ENCODE measurements at regions not wholly inside any gene's neighbourhood (a gene's known extent, or its start where the extent isn't known, plus 50 kb on each side); places are given as distances from the start of the nearest gene placed in this dataset.
"Not testable (repeated sequence)": the region's sequence is repeated elsewhere in the genome, so short reads cannot be mapped to it uniquely, and the experiment has no call there.

GRCh38 chr12:85394809-85395208, 114.8 kb downstream of the ALX1 start:
- Mint-ChIP-seq H3K4me1 (ENCODE audit: low read depth in 2 of 2) (no peaks in the 10 kb centered on the region), H3K27me3 (no peaks in the 10 kb centered on the region), H3K27ac (no peak overlapping the region), H3K9me3 (no peaks in the 10 kb centered on the region), H3K4me3 (no peak overlapping the region), H3K36me3 (no peaks in the 10 kb centered on the region)
- ATAC-seq (no peak), DNase-seq (ENCODE audit: low spot score) (no peak)

DNA sequence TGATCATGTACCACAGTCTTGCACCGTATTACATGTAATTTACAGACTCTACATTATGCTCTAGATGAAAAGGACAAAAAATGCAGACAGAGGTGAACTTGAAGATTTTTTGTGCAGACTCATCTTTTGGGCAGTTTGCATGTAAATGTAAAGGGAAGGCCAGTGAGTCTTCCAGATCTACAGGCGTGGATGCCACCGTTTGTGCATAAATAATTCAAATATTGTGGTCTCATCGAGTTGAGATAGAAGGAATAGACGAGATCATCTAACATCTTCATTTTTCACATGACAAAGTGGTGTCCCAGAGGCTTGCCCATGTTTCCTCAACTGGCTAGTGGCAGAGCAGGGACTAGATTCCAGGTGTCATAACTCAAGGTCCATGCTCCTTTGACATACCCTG, 125.2 kb downstream of the ALX1 start:
- Mint-ChIP-seq H3K27ac (no peak overlapping the region), H3K4me1 (ENCODE audit: low read depth in 2 of 2) (no peaks in the 10 kb centered on the region), H3K27me3 (no peaks in the 10 kb centered on the region), H3K36me3 (no peaks in the 10 kb centered on the region), H3K9me3 (no peaks in the 10 kb centered on the region), H3K4me3 (no peak overlapping the region)
- DNase-seq (ENCODE audit: low spot score) (no peak), ATAC-seq (no peak)

GRCh38 chr12:85405781-85406522, 125.9 kb downstream of the ALX1 start:
- Mint-ChIP-seq H3K27ac (no peak overlapping the region), H3K9me3 (no peaks in the 10 kb centered on the region), H3K27me3 (no peaks in the 10 kb centered on the region), H3K36me3 (no peaks in the 10 kb centered on the region), H3K4me1 (ENCODE audit: low read depth in 2 of 2) (no peaks in the 10 kb centered on the region), H3K4me3 (no peak overlapping the region)
- no peak for ATAC-seq
- DNase-seq (ENCODE audit: low spot score), result no peak

- no peak for DNase-seq (ENCODE audit: low spot score)
- H3K27me3 Mint-ChIP-seq, result peaks cover 4 to 7% of the 10 kb centered on the region in 2 donors
- H3K4me1 Mint-ChIP-seq (ENCODE audit: low read depth in 2 of 2), result no peaks in the 10 kb centered on the region
- H3K36me3 Mint-ChIP-seq, result peaks cover 6% of the 10 kb centered on the region
- no peak for ATAC-seq
- H3K27ac Mint-ChIP-seq, result no peak overlapping the region
- no peaks in the 10 kb centered on the region for H3K9me3 Mint-ChIP-seq
- no peak overlapping the region for H3K4me3 Mint-ChIP-seq
These were observed 133.2 kb downstream of the ALX1 start for GRCh38 chr12:85413266-85413665.

GRCh38 chr12:85422762-85423161, 142.7 kb downstream of the ALX1 start:
- Mint-ChIP-seq H3K4me1 (ENCODE audit: low read depth in 2 of 2) (no peaks in the 10 kb centered on the region), H3K27ac (no peak overlapping the region), H3K4me3 (no peak overlapping the region), H3K36me3 (no peaks in the 10 kb centered on the region), H3K9me3 (no peaks in the 10 kb centered on the region), H3K27me3 (no peaks in the 10 kb centered on the region)
- no peak for ATAC-seq
- no peak for DNase-seq (ENCODE audit: low spot score)

- no peaks in the 10 kb centered on the region for H3K9me3 Mint-ChIP-seq
- no peaks in the 10 kb centered on the region for H3K4me1 Mint-ChIP-seq (ENCODE audit: low read depth in 2 of 2)
- H3K36me3 Mint-ChIP-seq, result no peaks in the 10 kb centered on the region
- H3K4me3 Mint-ChIP-seq, result no peak overlapping the region
- DNase-seq (ENCODE audit: low spot score), result no peak
- ATAC-seq, result no peak
- H3K27ac Mint-ChIP-seq, result no peak overlapping the region
- peaks cover 0 to 6% of the 10 kb centered on the region in 2 donors for H3K27me3 Mint-ChIP-seq
These were observed 143.9 kb downstream of the ALX1 start for GRCh38 chr12:85423947-85424346.

DNA sequence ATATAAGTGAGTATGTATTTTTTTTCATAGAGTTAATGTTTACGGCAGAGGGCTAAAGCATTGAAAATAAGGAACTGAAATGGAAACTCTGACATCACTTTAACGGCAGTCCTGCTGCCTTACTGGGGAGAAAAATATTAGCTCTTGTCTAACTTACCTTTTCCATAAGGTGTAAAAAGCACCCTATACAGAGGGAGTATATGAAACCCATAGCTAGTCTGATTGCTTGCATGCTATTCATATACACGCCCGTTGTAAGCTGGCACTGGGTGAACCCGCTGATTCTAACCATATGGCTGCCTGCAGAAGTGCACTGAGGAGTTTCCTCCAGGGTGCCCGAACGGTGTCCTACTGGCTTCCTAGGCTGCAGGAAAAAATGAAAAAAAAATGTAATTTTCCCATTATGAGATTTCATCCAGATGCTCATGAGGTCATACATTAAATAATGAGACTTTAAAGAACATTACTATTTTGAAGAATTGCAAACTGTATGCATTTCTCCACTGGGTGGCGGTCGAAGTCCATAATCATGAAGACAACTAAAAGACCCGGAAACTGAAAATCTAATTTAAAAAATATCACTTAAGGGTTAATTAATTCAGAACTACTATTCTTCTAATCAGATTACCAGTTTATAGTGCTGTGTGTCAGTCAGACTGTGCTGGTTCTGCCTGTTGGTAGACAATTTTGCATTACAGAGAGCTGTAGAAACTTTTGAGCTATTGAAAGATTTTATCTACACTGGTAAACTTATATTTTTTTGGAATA, 144.7 kb downstream of the ALX1 start:
- Mint-ChIP-seq H3K36me3 (no peaks in the 10 kb centered on the region), H3K27ac (no peak overlapping the region), H3K4me1 (ENCODE audit: low read depth in 2 of 2) (no peaks in the 10 kb centered on the region), H3K27me3 (peaks cover 0 to 6% of the 10 kb centered on the region in 2 donors), H3K4me3 (no peak overlapping the region), H3K9me3 (no peaks in the 10 kb centered on the region)
- DNase-seq (ENCODE audit: low spot score), result no peak
- ATAC-seq, result no peak

DNA sequence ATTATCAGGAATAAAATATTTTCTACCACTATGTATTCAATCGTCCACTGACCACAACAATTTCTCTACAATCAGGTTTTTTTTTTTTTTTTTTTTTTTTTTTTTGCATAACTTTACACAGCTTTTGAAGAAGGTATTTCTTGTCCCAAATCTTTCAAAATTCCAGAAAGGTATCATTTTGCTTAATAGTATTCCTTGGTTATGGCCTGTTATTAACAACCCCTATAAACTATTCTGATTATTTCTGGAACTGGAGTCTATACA, 145.3 kb downstream of the ALX1 start:
- Mint-ChIP-seq H3K9me3 (no peaks in the 10 kb centered on the region), H3K36me3 (no peaks in the 10 kb centered on the region), H3K4me3 (no peak overlapping the region), H3K4me1 (ENCODE audit: low read depth in 2 of 2) (no peaks in the 10 kb centered on the region), H3K27me3 (peaks cover 0 to 6% of the 10 kb centered on the region in 2 donors), H3K27ac (no peak overlapping the region)
- DNase-seq (ENCODE audit: low spot score), result no peak
- ATAC-seq, result no peak

- Mint-ChIP-seq H3K36me3 (no peaks in the 10 kb centered on the region), H3K4me3 (no peak overlapping the region), H3K27ac (no peak overlapping the region), H3K4me1 (ENCODE audit: low read depth in 2 of 2) (no peaks in the 10 kb centered on the region), H3K9me3 (no peaks in the 10 kb centered on the region), H3K27me3 (peaks cover 0 to 8% of the 10 kb centered on the region in 2 donors)
- DNase-seq (ENCODE audit: low spot score) (no peak), ATAC-seq (no peak)
These were observed 145.9 kb downstream of the ALX1 start for GRCh38 chr12:85425926-85426325.

- H3K36me3 Mint-ChIP-seq; DNase-seq (ENCODE audit: low spot score); H3K27ac Mint-ChIP-seq; H3K4me3 Mint-ChIP-seq; ATAC-seq; H3K4me1 Mint-ChIP-seq (ENCODE audit: low read depth in 2 of 2); H3K9me3 Mint-ChIP-seq: not testable (repeated sequence)
- H3K27me3 Mint-ChIP-seq, result peaks cover 0 to 11% of the 10 kb centered on the region in 2 donors
These were observed 153.1 kb downstream of the ALX1 start for GRCh38 chr12:85433148-85433547.

DNA sequence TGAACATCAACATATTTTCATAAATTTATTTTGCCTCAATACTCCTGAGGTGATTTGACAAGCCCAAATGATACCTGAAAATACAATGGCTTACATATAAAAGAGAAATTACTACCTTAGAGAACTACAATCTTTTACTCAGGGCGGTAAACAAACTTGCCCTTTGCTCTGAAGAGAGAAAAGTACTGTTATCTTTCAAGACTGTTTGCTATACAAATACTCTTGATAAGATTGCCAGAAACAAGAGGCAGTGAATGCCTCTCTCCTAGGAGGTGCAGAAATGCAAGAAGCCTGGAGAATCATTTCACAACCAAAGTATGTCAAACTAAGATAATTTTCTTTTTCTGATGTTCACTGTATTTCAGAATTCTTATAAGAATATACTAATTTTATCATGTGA, 160.3 kb downstream of the ALX1 start:
- no peak for DNase-seq (ENCODE audit: low spot score)
- Mint-ChIP-seq H3K4me1 (ENCODE audit: low read depth in 2 of 2) (no peaks in the 10 kb centered on the region), H3K36me3 (no peaks in the 10 kb centered on the region), H3K27ac (no peak overlapping the region), H3K9me3 (no peaks in the 10 kb centered on the region), H3K27me3 (peaks cover 0 to 7% of the 10 kb centered on the region in 2 donors), H3K4me3 (no peak overlapping the region)
- no peak for ATAC-seq

DNA sequence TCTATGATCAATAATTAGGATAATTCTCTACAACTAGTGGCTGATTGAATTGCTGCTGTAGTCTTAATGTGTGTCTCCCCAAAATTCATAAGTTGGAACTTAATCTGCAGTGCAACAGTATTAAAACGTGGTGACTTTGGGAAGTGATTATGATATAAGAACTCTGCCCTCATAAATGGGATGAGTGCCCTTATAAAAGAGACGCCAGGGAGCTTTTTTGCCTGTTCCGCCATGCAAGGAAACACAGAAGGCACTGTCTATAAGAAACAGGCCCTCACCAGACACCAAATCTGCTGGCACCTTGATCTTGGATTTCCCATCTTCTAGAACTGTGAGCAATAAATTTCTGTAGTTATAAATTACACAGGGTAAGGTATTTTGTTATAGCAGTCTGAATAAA, 161.0 kb downstream of the ALX1 start:
- Mint-ChIP-seq H3K27ac (no peak overlapping the region), H3K4me3 (no peak overlapping the region), H3K27me3 (peaks cover 0 to 7% of the 10 kb centered on the region in 2 donors), H3K9me3 (no peaks in the 10 kb centered on the region), H3K4me1 (ENCODE audit: low read depth in 2 of 2) (no peaks in the 10 kb centered on the region), H3K36me3 (no peaks in the 10 kb centered on the region)
- ATAC-seq, result no peak
- DNase-seq (ENCODE audit: low spot score), result no peak

DNA sequence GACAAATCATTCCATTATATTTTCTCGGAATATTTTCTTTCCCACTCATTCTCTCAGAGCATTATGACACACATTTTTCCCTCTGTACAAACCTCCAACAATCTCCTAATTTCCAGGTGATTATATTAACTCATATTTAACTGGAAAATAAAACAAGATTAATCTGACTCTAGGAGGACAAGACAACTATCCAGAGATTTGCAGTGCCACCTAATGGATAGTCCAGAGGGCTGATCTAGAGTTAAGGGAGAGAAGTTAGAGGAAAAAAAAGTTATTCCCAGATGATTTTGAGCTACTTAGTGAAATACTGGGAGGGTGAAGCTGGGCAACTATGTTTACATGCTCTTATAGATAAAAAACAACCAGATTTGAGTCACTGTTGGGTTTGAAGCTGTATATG, 161.7 kb downstream of the ALX1 start:
- H3K27ac Mint-ChIP-seq, result no peak overlapping the region
- no peaks in the 10 kb centered on the region for H3K9me3 Mint-ChIP-seq
- peaks cover 0 to 7% of the 10 kb centered on the region in 2 donors for H3K27me3 Mint-ChIP-seq
- DNase-seq (ENCODE audit: low spot score) (no peak), ATAC-seq (no peak)
- no peak overlapping the region for H3K4me3 Mint-ChIP-seq
- H3K4me1 Mint-ChIP-seq (ENCODE audit: low read depth in 2 of 2), result no peaks in the 10 kb centered on the region
- H3K36me3 Mint-ChIP-seq, result no peaks in the 10 kb centered on the region

DNA sequence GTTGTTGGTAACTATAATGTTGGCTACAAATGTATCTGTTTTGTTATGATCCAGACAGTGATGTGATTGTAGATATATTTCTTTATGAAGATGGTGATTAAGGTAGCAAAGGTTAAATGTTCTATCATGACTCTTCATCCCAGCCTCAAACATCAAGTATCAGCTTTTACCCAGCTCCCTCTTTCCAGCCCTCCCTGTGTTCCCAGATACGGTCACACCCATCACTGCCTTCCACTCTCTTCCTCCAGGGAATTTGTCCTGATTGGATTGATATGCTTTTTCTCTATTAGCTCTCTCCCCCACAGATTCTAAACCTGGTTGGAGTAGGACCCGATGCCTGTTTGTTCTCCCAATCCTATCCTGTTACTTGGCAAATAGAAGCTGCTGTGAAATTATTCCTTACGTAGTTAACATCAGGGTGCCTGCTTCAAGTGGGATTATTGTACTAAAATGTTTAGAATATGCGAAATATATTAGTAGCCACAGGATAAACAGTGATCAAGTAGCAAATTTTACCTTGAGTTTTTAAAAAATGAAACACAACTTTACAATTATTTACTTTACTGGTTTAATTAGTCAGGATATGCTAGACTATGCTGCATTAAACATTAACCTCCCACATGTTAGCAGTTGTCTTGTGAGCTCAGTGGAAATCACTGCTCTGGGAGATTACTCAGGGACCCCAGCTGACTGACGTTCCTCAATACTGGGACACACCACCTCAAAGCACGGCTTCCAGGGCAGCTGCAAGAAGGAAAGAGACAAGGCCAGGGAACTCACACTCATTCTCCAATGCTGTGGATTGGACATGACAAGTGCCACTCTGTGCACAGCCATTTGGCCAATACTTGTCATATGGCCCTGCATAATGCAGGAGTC, 165.3 kb downstream of the ALX1 start:
- Mint-ChIP-seq H3K27ac (no peak overlapping the region), H3K36me3 (no peaks in the 10 kb centered on the region), H3K4me3 (no peak overlapping the region)

More for the DNA sequence above, 165.3 kb downstream of the ALX1 start:
- H3K9me3 Mint-ChIP-seq, result no peaks in the 10 kb centered on the region
- peaks cover 0 to 13% of the 10 kb centered on the region in 2 donors for H3K27me3 Mint-ChIP-seq
- DNase-seq (ENCODE audit: low spot score) (no peak), ATAC-seq (no peak)
- H3K4me1 Mint-ChIP-seq (ENCODE audit: low read depth in 2 of 2), result no peaks in the 10 kb centered on the region
